C4-2B (cell line): ENCODE measurements at regions not wholly inside any gene's neighbourhood (a gene's known extent, or its start where the extent isn't known, plus 50 kb on each side); places are given as distances from the start of the nearest gene placed in this dataset.

Source experiments
- H3K27ac ChIP-seq: fragments of 450-650 bp; 2 replicates; pipeline ENCODE4 v1.5.1; 2017
- CTCF ChIP-seq: fragments of 450-650 bp; conservative IDR thresholded peaks from 2 replicates; pipeline ENCODE4 v1.5.1; 2017; ENCODE audit warnings: mild to moderate bottlenecking
- ZFX ChIP-seq: fragments of 450-650 bp; IDR thresholded peaks from 2 replicates; pipeline ENCODE4 v1.6.1; 2017

DNA sequence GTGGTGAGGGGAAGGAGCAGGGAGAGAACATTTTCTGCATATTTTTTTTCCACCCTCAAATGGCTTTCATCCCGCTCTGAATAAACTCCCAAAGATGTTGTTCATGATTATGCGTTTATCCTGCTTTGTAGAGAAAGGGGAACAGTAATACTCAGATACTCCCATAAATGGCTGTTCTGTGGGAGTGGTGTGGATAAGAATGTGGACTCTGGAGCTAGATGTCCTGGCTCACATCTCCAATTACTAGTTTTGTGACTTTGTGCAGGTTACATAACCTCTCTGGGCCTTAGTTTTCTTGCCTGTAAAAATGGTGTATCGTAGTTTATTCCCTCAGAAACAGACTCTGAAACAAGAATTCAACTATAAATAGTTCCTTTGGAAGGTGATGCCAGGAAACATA, 395.4 kb upstream of the SUCLG2 start:
- TF ChIP-seq CTCF (no peak), ZFX (no peak)
- no peak overlapping the region for H3K27ac ChIP-seq

DNA sequence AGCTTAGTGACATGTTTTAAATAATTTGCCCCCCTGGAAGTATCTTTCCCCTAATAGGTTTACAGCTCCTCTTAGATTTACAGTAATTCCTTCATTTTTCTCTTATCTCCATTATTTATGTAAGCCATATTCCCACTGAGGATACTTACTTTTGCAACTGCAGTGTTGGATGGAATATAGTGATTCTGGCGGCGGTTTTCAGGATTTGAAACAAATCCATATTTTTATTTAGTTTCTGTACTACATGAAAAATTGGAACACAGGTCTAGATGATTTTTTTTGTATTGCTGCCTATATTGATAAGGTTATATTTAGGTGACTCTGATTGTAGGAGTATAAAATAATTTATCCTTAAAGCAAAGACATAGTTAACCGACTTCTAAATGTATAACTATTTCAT, 391.6 kb upstream of the SUCLG2 start:
- TF ChIP-seq ZFX (no peak), CTCF (no peak)
- no peak overlapping the region for H3K27ac ChIP-seq

DNA sequence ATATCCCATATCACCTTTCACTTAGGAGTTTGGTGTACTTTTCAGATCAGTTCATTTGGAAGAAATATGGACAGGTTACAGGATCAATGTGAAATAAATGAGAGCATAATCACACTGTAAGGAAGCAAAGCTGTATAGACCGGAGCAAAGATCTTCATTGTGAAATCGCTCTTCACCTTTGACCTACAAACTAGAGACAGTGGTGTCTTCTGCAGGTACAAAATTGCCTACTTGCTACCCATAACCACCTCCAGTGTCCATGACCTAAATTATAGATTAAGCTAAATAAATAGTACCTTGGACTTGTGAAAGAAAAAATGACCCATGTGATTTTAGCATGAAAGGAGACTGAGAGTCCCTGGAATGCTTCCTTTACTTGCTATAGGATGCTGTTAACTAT, 379.5 kb upstream of the SUCLG2 start:
- no peak overlapping the region for H3K27ac ChIP-seq
- TF ChIP-seq CTCF (no peak), ZFX (no peak)

- TF ChIP-seq CTCF, result no peak
- TF ChIP-seq ZFX, result no peak
- H3K27ac ChIP-seq, result no peak overlapping the region
These were observed 377.8 kb upstream of the SUCLG2 start for GRCh38 chr3:68032209-68032608.

DNA sequence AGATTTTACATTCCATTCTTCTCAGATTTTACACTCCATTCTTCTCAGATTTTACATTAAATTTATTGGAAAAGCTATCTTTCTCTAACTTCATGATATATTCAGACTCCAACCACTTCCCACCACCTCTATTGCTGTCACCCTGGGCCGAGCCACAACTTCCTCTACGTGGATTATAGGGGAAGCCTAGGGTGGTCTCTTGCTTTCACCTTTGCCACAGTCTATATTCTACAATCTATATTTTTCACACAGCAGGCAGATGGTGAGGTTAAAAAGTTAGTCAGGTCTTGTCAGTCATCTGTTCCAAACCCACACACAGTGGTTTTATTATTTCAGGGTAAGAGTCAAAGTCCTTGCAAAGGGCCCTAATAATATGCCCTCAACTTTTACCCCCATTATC, 370.8 kb upstream of the SUCLG2 start:
- H3K27ac ChIP-seq, result no peak overlapping the region

GRCh38 chr3:68019876-68020275, 365.5 kb upstream of the SUCLG2 start:
- H3K27ac ChIP-seq, result no peak overlapping the region
- TF ChIP-seq CTCF (no peak), ZFX (no peak)

More for the DNA sequence above, 370.8 kb upstream of the SUCLG2 start:
- no peak for TF ChIP-seq CTCF

DNA sequence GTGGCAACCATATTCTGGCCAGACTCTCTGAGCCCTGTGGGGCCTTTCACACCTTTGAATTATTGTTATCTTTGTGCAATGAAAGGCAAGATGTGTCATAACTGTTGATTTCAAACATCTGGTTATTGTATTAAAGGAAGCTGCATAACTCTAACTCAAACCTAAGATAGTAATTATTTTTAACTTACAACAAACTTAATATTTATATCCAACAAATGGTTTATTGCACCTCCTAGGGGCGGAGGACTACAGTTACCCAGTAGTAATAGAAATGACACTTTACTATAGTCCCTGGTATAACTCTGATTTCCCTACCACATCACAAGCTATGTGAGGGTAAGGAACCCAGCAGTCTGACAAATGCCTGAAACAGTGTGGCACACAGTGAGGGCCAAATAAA, 363.9 kb upstream of the SUCLG2 start:
- no peak overlapping the region for H3K27ac ChIP-seq
- TF ChIP-seq CTCF (0 out of 2 replicates have a peak, but pooled peaks have one; percentile 6), ZFX (no peak)
